GM23338 (cell line): ENCODE measurements at regions not wholly inside any gene's neighbourhood (a gene's known extent, or its start where the extent isn't known, plus 50 kb on each side); places are given as distances from the start of the nearest gene placed in this dataset.

ENCODE experiments used
- CTCF ChIP-seq, 2 experiments: fragments of 200-600 bp in 1 of 2; sonication (generic) in 1 of 2; conservative IDR thresholded peaks; 2 replicates each; pipeline versions ENCODE4 v1.5.1 to v1.6.1; 2016 to 2017; ENCODE audit warnings: antibody characterized with exemption in 2 of 2, low read depth in 2 of 2, mild to moderate bottlenecking in 2 of 2, moderate library complexity in 1 of 2
- EZH2phosphoT487 ChIP-seq: fragments of 200-600 bp; sonication (generic); IDR thresholded peaks from one replicate; pipeline ENCODE4 v1.8.1; 2018; ENCODE audit warnings: antibody characterized with exemption; ENCODE audit not compliant: unreplicated experiment
- POLR2AphosphoS5 ChIP-seq: IDR thresholded peaks from 2 replicates; pipeline ENCODE4 v1.6.1; 2016; ENCODE audit warnings: antibody characterized with exemption, low read depth
- REST ChIP-seq: IDR thresholded peaks from one replicate; pipeline ENCODE4 v1.6.1; 2018; ENCODE audit warnings: antibody characterized with exemption; ENCODE audit not compliant: unreplicated experiment
- STAT1 ChIP-seq: IDR thresholded peaks from one replicate; pipeline ENCODE4 v1.6.1; 2016; ENCODE audit warnings: antibody characterized with exemption; ENCODE audit not compliant: unreplicated experiment
- ZNF114 ChIP-seq: fragments of 250-450 bp; sonication (Bioruptor Pico); IDR thresholded peaks from 2 replicates; pipeline ENCODE4 v1.5.0; 2020; ENCODE audit warnings: mild to moderate bottlenecking, moderate library complexity
- ZNF462 ChIP-seq: fragments of 250-450 bp; sonication (Bioruptor Pico); IDR thresholded peaks from 2 replicates; pipeline ENCODE4 v1.5.0; 2020; ENCODE audit warnings: mild to moderate bottlenecking, moderate library complexity

- TF ChIP-seq ZNF462 (CRISPR knock-in tag) = no peak
- no peak for TF ChIP-seq CTCF (conservative IDR thresholded peaks at IDR 0.05; ENCODE audit: low read depth in 2 of 2)
- no peak for TF ChIP-seq EZH2phosphoT487
- TF ChIP-seq ZNF114 (CRISPR knock-in tag) = no peak
- no peak for TF ChIP-seq REST
- no peak for TF ChIP-seq STAT1
- no peak for TF ChIP-seq POLR2AphosphoS5
Observed at GRCh38 chr10:28246023-28246422, 56.8 kb downstream of the MPP7 start (continued).
